Stimulated activated CD8-positive, alpha-beta memory T cell treated with anti-CD3 and anti-CD28 coated beads, Interleukin-12 subunit alpha, Interleukin-12 subunit beta, amount 100 ng/mL, for 24 hours (primary cell): ENCODE measurements at regions not wholly inside any gene's neighbourhood (a gene's known extent, or its start where the extent isn't known, plus 50 kb on each side); places are given as distances from the start of the nearest gene placed in this dataset.
"Not testable (repeated sequence)": the region's sequence is repeated elsewhere in the genome, so short reads cannot be mapped to it uniquely, and the experiment has no call there.

Experiments used
- DNase-seq: peaks from one replicate; pipeline ENCODE4 v3.0.0-alpha.2; 2020; ENCODE audit errors: extremely low read depth

GRCh38 chr11:70549386-70549785 is 151.1 kb downstream of the CTTN start:
- no peak for DNase-seq

GRCh38 chr11:70549796-70550195 is 151.5 kb downstream of the CTTN start:
- DNase-seq: no peak

DNA sequence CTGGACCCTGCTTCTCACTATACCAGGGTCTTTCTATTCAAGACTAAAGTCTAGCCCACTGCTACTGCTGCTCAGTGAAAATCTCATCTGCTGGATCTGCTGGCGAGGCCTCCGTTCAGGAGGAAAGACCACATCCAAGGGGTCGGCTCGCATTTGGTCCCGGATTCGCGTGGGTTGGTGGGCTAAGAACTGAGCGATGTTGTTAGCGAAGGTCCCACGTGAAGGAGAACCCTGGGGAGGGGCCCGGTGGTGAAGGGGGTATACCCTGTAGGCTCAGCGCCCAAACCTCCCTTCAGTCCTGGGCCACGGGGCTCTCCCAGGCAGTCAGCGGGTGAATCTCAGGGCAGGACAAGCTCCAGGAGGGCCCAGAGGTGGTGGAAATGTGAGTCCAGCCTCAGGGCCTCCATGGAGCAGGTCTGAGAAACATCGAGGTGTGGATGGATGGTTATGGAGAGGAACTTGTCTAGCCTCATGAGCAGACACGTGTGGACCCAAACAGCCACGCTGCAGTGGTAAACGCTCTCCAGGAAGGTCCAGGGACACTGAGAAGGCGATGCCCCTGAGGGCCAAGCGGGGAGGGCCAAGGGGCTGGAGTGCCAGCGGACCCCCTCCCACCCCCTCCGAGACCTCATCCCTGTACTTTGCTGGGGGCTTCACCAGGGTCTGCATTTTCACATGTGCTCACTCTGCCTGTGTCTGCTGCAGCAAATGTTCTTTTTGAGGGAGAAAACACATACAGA is 152.3 kb downstream of the CTTN start:
- DNase-seq: no peak

DNA sequence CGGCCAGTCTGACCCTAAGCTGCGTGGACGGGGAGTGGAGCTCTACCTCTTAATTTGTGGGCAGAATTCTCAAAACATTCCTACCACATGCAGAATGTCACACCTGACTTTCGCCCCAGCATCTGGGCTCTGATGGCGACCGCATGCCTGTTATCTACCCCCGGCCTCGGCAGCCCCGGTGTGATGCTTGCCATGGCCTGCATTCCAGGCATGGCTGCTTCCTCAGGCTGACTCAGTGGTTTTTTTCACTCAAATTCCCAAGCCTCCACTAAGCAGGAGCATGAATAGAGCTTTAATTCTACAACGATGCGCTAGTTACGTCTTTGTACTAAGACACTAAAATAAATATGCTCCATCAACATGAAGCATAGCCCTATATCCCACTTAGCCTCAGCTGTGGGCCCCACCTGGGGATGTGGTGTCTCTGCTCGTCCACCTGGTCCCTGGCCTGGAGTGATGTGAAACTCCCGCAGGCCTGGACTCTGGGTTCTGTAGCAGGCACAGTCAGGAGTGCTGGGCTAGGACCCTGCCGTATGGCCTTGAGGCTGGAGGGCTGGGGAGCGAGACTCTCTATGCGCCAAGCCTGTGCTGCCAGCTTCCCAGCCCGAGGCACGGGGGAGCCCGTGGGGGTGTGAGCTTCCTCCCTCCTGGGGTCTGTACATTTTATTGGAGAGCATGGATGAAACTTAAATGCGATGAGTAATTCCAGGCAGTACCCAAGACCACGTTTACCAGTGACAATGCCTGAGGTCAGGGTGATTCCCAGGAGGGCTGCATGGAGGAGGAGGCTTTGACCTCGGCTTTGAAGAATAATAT is 153.2 kb downstream of the CTTN start:
- DNase-seq: no peak

DNA sequence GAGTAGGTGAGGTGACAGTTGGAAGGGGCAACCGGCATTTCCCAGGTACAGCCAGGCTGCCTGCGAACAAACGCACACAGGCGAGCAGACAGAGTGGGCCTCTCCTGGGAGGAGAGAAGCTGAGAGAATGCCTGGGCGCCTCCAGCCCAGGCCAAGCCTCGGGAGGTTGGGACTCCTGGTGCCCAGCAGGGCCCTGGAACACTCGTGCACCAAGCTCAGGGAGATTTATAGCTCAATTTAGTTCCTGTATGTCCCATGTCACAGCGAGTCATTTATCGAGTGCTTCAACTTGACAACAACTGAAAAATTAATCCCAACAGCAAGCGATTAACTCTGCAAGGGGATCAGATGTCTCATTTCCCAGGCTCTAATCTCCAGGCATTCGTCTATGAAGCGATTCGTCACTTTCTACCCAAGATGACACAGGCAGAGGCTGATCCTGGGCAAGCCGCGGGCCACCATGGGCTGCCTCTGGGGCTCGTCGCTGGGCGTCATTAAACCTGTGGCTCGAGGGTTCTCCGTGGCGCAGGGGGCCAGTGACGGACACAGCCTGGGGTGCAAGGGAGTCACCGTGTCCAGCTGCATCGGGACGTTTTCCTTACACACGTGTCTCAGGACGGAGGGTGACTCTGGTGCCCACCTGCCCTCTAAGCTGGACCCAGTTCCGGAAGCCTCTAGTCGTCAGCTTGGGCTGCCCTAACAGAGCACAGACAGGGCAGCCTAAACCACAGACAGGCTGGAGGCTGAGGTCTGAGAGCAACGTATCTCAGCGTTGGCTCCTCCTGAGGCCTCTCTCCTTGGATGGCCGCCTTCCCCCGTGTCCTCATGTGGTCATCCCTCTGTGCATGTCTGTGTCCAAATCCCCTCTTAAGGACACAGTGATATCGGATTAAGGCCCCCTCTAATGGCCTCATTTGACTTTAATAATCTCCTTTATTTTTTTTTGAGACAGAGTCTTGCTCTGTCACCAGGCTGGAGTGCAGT is 154.1 kb downstream of the CTTN start:
- no peak for DNase-seq

- DNase-seq: no peak
These were observed 156.7 kb downstream of the CTTN start for GRCh38 chr11:70555078-70555477.

DNA sequence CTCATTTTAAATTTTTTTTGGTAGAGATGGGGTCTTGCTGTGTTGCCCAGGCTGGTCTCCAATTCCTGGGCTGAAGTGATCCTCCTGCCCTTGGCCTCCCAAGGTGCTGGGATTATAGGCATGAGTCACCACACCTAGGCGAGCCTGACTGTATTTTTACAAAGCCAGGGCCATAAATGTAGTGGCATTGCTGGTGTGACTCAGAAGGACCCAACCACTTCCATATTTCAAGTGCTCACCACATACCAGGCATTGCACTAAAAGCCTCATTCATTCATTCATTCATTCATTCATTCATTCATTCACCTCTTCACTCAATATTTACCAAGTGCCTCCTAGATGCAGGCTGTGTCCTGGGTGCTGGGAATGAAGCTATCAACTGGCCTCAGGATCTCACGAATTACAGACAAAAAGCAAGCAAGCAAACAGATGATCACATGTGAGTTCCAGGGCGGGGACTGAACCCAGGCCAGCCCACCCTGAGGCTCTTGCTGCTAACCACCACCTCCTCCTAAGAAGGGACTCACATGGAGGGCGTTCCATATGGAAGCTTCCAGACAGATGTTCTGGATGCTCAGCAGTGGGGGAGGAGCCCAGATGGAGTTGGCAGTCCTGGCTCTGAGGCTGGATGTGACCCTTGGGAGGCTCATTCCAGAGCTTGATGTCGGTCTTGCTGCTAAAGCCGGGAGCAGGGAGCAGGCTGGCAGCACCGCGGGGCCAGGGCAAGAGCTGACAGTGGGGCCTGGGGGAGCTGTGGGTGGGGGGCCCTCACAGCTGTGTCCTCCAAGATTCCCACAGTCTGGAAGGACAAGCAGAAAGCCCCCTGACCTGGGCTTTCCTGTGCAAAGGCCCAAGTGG is 158.8 kb downstream of the CTTN start:
- DNase-seq: no peak

DNA sequence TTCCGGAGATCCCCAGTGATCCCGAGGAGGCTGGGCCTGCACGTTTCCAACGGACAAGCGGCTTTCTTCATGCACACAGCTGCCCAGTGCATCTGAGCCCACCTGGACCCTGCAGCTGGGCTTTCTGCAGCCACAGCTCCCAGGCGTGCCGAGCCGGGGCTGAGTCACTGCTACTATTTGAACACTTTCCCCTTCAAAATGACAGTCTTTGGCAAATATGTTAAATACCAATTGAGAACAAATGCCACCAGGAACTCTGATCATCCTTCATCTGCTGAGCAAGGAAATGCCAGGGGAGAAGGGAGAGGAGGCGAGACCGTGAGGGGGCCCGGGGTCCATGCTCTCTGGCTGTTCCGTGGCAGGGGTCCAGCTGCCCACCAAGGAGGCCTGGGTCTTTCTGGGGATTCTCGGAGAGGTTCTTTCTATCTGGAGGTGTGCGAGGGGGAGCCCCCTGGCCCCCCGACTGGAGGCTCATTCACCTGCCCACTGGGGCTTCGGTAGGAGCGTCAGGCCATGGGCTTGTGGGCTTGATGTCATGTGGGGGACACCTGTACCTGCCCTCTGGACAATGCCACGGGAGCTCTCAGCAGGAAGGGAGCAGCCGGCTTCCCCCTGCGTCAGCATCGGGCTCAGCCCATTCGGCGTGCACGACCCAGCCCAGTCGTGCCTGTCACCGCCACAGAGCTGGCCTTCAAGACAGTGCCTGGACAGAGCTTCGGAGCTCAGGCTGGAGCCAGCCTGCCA is 159.6 kb downstream of the CTTN start:
- DNase-seq: no peak

- DNase-seq: no peak
These were observed 160.4 kb downstream of the CTTN start for GRCh38 chr11:70558681-70559080.

DNA sequence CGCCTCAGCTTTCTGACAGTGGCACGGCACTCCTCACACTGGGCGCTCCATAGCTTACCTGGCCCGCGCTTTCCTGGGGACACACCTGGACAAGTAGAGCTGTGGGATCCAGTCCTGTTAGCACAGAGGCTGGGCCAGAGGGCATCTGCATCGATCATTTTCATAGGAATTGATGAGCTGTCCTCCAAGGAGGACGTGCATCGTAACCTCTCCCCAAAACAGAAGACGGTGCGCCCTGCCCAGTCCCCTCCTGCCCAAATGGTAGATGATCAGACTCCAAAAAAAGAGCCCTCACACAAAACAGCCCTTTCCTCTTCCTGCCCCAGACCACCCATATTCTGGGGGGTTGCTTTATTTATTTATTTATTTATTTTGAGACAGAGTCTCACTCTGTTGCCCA is 161.2 kb downstream of the CTTN start:
- no peak for DNase-seq

DNA sequence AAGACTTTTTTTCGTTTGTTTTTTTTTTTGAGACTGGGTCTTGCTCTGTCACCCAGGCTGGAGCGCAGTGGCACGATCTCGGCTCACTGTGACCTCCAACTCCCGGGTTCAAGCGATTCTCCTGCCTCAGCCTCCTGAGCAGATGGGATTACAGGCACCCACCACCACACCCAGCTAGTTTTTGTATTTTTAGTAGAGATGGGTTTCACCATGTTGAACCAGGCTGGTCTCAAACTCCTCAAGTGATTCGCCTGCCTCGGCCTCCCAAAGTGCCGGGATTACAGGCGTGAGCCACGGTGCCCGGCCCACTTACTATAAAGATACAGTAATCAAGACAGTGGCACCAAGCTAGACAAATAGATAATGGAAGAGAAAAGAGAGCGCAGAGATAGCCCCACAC is 162.3 kb downstream of the CTTN start:
- DNase-seq: not testable (repeated sequence)

GRCh38 chr11:70566768-70567530 is 168.6 kb downstream of the CTTN start:
- no peak for DNase-seq

- DNase-seq: no peak
These were observed 169.3 kb downstream of the CTTN start for GRCh38 chr11:70567680-70568034.

- no peak for DNase-seq
These were observed 169.9 kb downstream of the CTTN start for GRCh38 chr11:70568035-70568813.

DNA sequence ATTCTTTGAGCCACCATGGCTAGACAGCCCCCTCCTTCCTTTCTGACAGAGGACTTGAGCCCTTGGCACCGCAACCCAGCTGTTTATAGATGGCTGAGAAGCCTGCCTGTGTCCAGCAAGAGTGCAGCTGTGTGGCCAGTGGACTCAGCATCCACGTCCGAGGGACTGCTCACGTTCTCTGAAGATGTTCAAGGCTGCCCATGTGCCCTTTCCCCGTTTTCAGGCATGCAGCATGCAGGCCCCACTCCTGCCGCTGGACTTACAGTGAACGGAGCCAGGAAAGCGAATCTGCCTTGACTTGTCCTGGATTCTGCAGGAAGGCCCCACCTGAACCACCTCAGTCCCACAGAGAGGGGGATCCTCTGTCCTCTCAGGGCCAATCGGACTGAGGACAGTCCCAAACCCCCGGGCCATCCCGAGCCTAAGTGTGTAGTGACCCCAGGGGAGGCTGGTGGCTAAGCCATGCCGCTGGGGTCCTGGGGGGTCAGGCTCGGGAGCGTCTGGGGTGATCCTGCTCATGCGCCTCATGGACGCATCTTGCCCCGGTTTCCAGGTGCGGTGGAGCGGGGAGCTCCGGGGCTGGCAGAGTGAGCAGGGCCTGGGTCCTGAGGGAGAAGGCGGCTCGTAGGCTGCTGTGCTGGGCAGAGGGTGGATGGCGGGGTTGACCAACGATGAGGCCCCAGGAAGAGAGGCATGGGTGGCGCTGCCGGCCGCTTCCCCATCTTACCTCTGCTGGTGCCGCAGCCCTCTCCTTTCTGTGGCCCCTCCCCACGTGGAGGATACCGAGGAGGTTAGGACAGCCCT is 170.7 kb downstream of the CTTN start:
- no peak for DNase-seq

GRCh38 chr11:70569618-70569890 is 171.2 kb downstream of the CTTN start:
- no peak for DNase-seq

- no peak for DNase-seq
These were observed 171.8 kb downstream of the CTTN start for GRCh38 chr11:70569996-70570692.
